SK-N-MC (cell line): ENCODE measurements at regions not wholly inside any gene's neighbourhood (a gene's known extent, or its start where the extent isn't known, plus 50 kb on each side); places are given as distances from the start of the nearest gene placed in this dataset.

Experiments used
- EZH2 ChIP-seq: fragments of 200-600 bp; sonication (generic); IDR thresholded peaks from one replicate; pipeline ENCODE4 v1.6.1; 2017; ENCODE audit warnings: antibody characterized with exemption
- FOXP2 ChIP-seq: optimal IDR thresholded peaks from 2 replicates; pipeline ENCODE3; 2011; ENCODE audit warnings: mild to moderate bottlenecking, moderate library complexity; ENCODE audit not compliant: insufficient read depth; ENCODE audit errors: extremely low read length, control extremely low read depth
- POLR2AphosphoS5 ChIP-seq: IDR thresholded peaks from 2 replicates; pipeline ENCODE4 v1.6.1; 2012; ENCODE audit warnings: mild to moderate bottlenecking, low read depth, low read length, borderline replicate concordance

- no peak for TF ChIP-seq EZH2
- TF ChIP-seq POLR2AphosphoS5, result no peak
- TF ChIP-seq FOXP2, result no peak
Observed at GRCh38 chr4:187238646-187239045, 515.0 kb upstream of the FAT1 start.
